Pons (tissue), 1 donor: ENCODE measurements at regions not wholly inside any gene's neighbourhood (a gene's known extent, or its start where the extent isn't known, plus 50 kb on each side); places are given as distances from the start of the nearest gene placed in this dataset.

Experiments
- DNase-seq: peaks from one replicate; pipeline ENCODE4 v3.0.0-alpha.2; 2016; ENCODE audit warnings: low spot score

- DNase-seq: peak; percentile 79
Observed at GRCh38 chr10:121332829-121333765, 265.1 kb downstream of the FGFR2 start.

GRCh38 chr10:121335386-121335925, 262.8 kb downstream of the FGFR2 start:
- DNase-seq: no peak

GRCh38 chr10:121337427-121337826, 260.8 kb downstream of the FGFR2 start:
- DNase-seq: peak; percentile 60

- no peak for DNase-seq
Observed at GRCh38 chr10:121338206-121338980, 259.9 kb downstream of the FGFR2 start.

GRCh38 chr10:121339114-121339513, 259.1 kb downstream of the FGFR2 start:
- no peak for DNase-seq

GRCh38 chr10:121340271-121340831, 257.9 kb downstream of the FGFR2 start:
- DNase-seq: no peak

GRCh38 chr10:121351540-121351939, 246.7 kb downstream of the FGFR2 start:
- no peak for DNase-seq

- no peak for DNase-seq
Observed at GRCh38 chr10:121352231-121352855, 245.9 kb downstream of the FGFR2 start.

GRCh38 chr10:121355161-121355560, 243.1 kb downstream of the FGFR2 start:
- DNase-seq: no peak

GRCh38 chr10:121356183-121356582, 242.1 kb downstream of the FGFR2 start:
- no peak for DNase-seq

- DNase-seq: no peak
Observed at GRCh38 chr10:121357401-121357800, 240.8 kb downstream of the FGFR2 start.

- no peak for DNase-seq
Observed at GRCh38 chr10:121362026-121362425, 236.2 kb downstream of the FGFR2 start.

- DNase-seq: no peak
Observed at GRCh38 chr10:121365566-121365965, 232.7 kb downstream of the FGFR2 start.

GRCh38 chr10:121368347-121369025, 229.8 kb downstream of the FGFR2 start:
- peak; percentile 75 for DNase-seq

- no peak for DNase-seq
Observed at GRCh38 chr10:121369616-121370015, 228.6 kb downstream of the FGFR2 start.

- no peak for DNase-seq
Observed at GRCh38 chr10:121371836-121372235, 226.4 kb downstream of the FGFR2 start.

- no peak for DNase-seq
Observed at GRCh38 chr10:121373411-121373810, 224.8 kb downstream of the FGFR2 start.

- DNase-seq: no peak
Observed at GRCh38 chr10:121374121-121374520, 224.1 kb downstream of the FGFR2 start.

GRCh38 chr10:121375172-121375571, 223.1 kb downstream of the FGFR2 start:
- no peak for DNase-seq

- no peak for DNase-seq
Observed at GRCh38 chr10:121378251-121378801, 219.9 kb downstream of the FGFR2 start.

- DNase-seq: no peak
Observed at GRCh38 chr10:121379013-121379412, 219.2 kb downstream of the FGFR2 start.
